ENCODE measurements at regions not wholly inside any gene's neighbourhood (a gene's known extent, or its start where the extent isn't known, plus 50 kb on each side); places are given as distances from the start of the nearest gene placed in this dataset.

DNA sequence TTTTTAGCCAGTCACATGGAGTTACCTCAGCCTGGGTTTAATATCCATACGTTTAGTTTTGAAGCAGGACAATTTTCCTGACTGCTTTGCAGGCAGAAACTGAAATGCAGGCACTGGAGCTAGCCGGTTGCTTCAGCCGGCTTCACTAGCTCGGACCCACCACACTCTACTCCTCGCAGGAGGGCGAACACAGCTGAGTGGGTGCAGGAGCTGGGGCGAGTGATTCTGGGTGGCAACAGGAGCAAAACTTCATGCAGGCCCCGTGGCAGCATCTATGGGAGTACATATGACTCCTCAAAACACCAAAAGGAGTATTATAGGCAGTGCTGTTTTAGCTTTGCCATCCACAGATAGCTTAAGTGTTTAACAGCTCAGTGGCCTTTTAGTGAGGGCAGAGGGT, 1211.8 kb upstream of the NUDT12 start:
- no peak overlapping the region for H3K4me3 ChIP-seq
- TF ChIP-seq CTCF (IDR thresholded peaks at IDR 0.05; ENCODE audit: poor library complexity): no peak
- TF ChIP-seq EZH2 (IDR thresholded peaks at IDR 0.05; ENCODE audit: borderline replicate concordance): no peak
- no peaks in the 10 kb centered on the region for H3K36me3 ChIP-seq (replicated peaks; ENCODE audit: insufficient read depth, low read depth)
- H3K9me3 ChIP-seq (ENCODE audit: low read depth): no peaks in the 10 kb centered on the region
- no peaks in the 10 kb centered on the region for H3K79me2 ChIP-seq
- 95% methylated on average over 8 of the region's 8 CpGs for WGBS (ENCODE audit: low lambda C conversion rate, missing lambda C conversion rate)
- H3K27me3 ChIP-seq: no peaks in the 10 kb centered on the region
- H3K4me2 ChIP-seq: no peak overlapping the region
- DNase-seq (ENCODE audit: low spot score): no peak
- no peak overlapping the region for H3K27ac ChIP-seq
- H2AFZ ChIP-seq: no peak overlapping the region
- H3K9me2 ChIP-seq (replicated peaks; ENCODE audit: insufficient read depth): no peaks in the 10 kb centered on the region
- H4K20me1 ChIP-seq (ENCODE audit: insufficient read depth, poor library complexity, severe bottlenecking): no peaks in the 10 kb centered on the region
- no peaks in the 10 kb centered on the region for H3K4me1 ChIP-seq (ENCODE audit: insufficient read depth)

GRCh38 chr5:104764197-104764596, 1201.6 kb upstream of the NUDT12 start:
- Histone ChIP-seq H2AFZ (no peak overlapping the region), H3K4me3 (no peak overlapping the region), H3K36me3 (replicated peaks; ENCODE audit: insufficient read depth, low read depth) (no peaks in the 10 kb centered on the region), H3K4me2 (no peak overlapping the region), H3K9me2 (replicated peaks; ENCODE audit: insufficient read depth) (no peaks in the 10 kb centered on the region), H3K27ac (no peak overlapping the region), H3K4me1 (ENCODE audit: insufficient read depth) (no peaks in the 10 kb centered on the region), H4K20me1 (ENCODE audit: insufficient read depth, poor library complexity, severe bottlenecking) (no peaks in the 10 kb centered on the region), H3K79me2 (no peaks in the 10 kb centered on the region), H3K9me3 (ENCODE audit: low read depth) (no peaks in the 10 kb centered on the region), H3K27me3 (no peaks in the 10 kb centered on the region)
- 84% methylated on average over 2 of the region's 2 CpGs for WGBS (ENCODE audit: low lambda C conversion rate, missing lambda C conversion rate)
- TF ChIP-seq CTCF (IDR thresholded peaks at IDR 0.05; ENCODE audit: poor library complexity): no peak
- no peak for TF ChIP-seq EZH2 (IDR thresholded peaks at IDR 0.05; ENCODE audit: borderline replicate concordance)
- TF ChIP-seq EZH2phosphoT487 (IDR thresholded peaks at IDR 0.05; ENCODE audit: low read depth, severe bottlenecking, unreplicated experiment): no peak
- DNase-seq (ENCODE audit: low spot score): no peak

GRCh38 chr5:104763216-104763615, 1200.6 kb upstream of the NUDT12 start:
- Histone ChIP-seq H4K20me1 (ENCODE audit: insufficient read depth, poor library complexity, severe bottlenecking) (no peaks in the 10 kb centered on the region), H3K9me2 (replicated peaks; ENCODE audit: insufficient read depth) (no peaks in the 10 kb centered on the region), H3K27me3 (no peaks in the 10 kb centered on the region), H3K9me3 (ENCODE audit: low read depth) (no peaks in the 10 kb centered on the region), H3K27ac (no peak overlapping the region), H3K4me1 (ENCODE audit: insufficient read depth) (no peaks in the 10 kb centered on the region), H3K36me3 (replicated peaks; ENCODE audit: insufficient read depth, low read depth) (no peaks in the 10 kb centered on the region), H2AFZ (no peak overlapping the region), H3K79me2 (no peaks in the 10 kb centered on the region), H3K4me3 (no peak overlapping the region), H3K4me2 (no peak overlapping the region)
- WGBS (ENCODE audit: low lambda C conversion rate, missing lambda C conversion rate): 81% methylated on average over 1 of the region's 1 CpG
- TF ChIP-seq EZH2phosphoT487 (IDR thresholded peaks at IDR 0.05; ENCODE audit: low read depth, severe bottlenecking, unreplicated experiment): no peak
- TF ChIP-seq EZH2 (IDR thresholded peaks at IDR 0.05; ENCODE audit: borderline replicate concordance): no peak
- no peak for TF ChIP-seq CTCF (IDR thresholded peaks at IDR 0.05; ENCODE audit: poor library complexity)
- DNase-seq (ENCODE audit: low spot score): no peak

GRCh38 chr5:104757915-104758314, 1195.3 kb upstream of the NUDT12 start:
- H3K27me3 ChIP-seq: no peaks in the 10 kb centered on the region
- no peaks in the 10 kb centered on the region for H3K79me2 ChIP-seq
- no peak overlapping the region for H3K27ac ChIP-seq
- 93% methylated on average over 1 of the region's 1 CpG for WGBS (ENCODE audit: low lambda C conversion rate, missing lambda C conversion rate)
- H4K20me1 ChIP-seq (ENCODE audit: insufficient read depth, poor library complexity, severe bottlenecking): no peaks in the 10 kb centered on the region
- no peaks in the 10 kb centered on the region for H3K9me2 ChIP-seq (replicated peaks; ENCODE audit: insufficient read depth)
- H3K4me2 ChIP-seq: no peak overlapping the region
- no peaks in the 10 kb centered on the region for H3K36me3 ChIP-seq (replicated peaks; ENCODE audit: insufficient read depth, low read depth)
- H3K4me3 ChIP-seq: no peak overlapping the region
- no peaks in the 10 kb centered on the region for H3K4me1 ChIP-seq (ENCODE audit: insufficient read depth)
- no peak overlapping the region for H2AFZ ChIP-seq
- TF ChIP-seq EZH2 (IDR thresholded peaks at IDR 0.05; ENCODE audit: borderline replicate concordance) (no peak), EZH2phosphoT487 (IDR thresholded peaks at IDR 0.05; ENCODE audit: low read depth, severe bottlenecking, unreplicated experiment) (no peak), CTCF (IDR thresholded peaks at IDR 0.05; ENCODE audit: poor library complexity) (no peak)
- H3K9me3 ChIP-seq (ENCODE audit: low read depth): no peaks in the 10 kb centered on the region
- DNase-seq (ENCODE audit: low spot score): no peak
